Aorta (tissue), 5 donors: ENCODE measurements at regions not wholly inside any gene's neighbourhood (a gene's known extent, or its start where the extent isn't known, plus 50 kb on each side); places are given as distances from the start of the nearest gene placed in this dataset.
"Not testable (repeated sequence)": the region's sequence is repeated elsewhere in the genome, so short reads cannot be mapped to it uniquely, and the experiment has no call there.

ENCODE experiments used
- ATAC-seq: fragments of 200-7000 bp; cut with Tn5 transposase; one replicate; pipeline ENCODE4 v1.9.1; 2022; ENCODE audit warnings: moderate library complexity; ENCODE audit not compliant: low FRiP score
- DNase-seq, 2 donors: peaks; one replicate each; pipeline ENCODE4 v3.0.0-alpha.2; 2020
- H3K27ac ChIP-seq, 2 donors: one replicate each; pipeline ENCODE4 v1.5.1; 2013; ENCODE audit warnings: low read length in 2 of 2, mild to moderate bottlenecking in 2 of 2, moderate library complexity in 2 of 2, control low read depth in 1 of 2, inconsistent platforms in 1 of 2, low read depth in 1 of 2
- H3K27me3 ChIP-seq, 2 donors: one replicate each; pipeline ENCODE4 v1.6.1; 2013; ENCODE audit warnings: control low read depth in 1 of 2, low read length in 1 of 2, mild to moderate bottlenecking in 1 of 2, moderate library complexity in 1 of 2; ENCODE audit not compliant: insufficient read depth in 2 of 2, control insufficient read depth in 1 of 2
- H3K36me3 ChIP-seq, 2 donors: one replicate each; pipeline ENCODE4 v1.6.1; 2013; ENCODE audit warnings: control low read depth in 1 of 2, low read length in 1 of 2, mild to moderate bottlenecking in 1 of 2; ENCODE audit not compliant: insufficient read depth in 2 of 2, control insufficient read depth in 1 of 2
- H3K4me1 ChIP-seq, 2 donors: one replicate each; pipeline ENCODE4 v1.6.1; 2013; ENCODE audit warnings: low read length in 2 of 2, control low read depth in 1 of 2, mild to moderate bottlenecking in 1 of 2, moderate library complexity in 1 of 2; ENCODE audit not compliant: insufficient read depth in 2 of 2, control insufficient read depth in 1 of 2
- H3K4me3 ChIP-seq, 2 donors: one replicate each; pipeline ENCODE4 v1.5.1; 2013; ENCODE audit warnings: low read length in 2 of 2, control low read depth in 1 of 2, mild to moderate bottlenecking in 1 of 2
- H3K9me3 ChIP-seq: one replicate; pipeline ENCODE4 v1.6.1; 2013; ENCODE audit warnings: mild to moderate bottlenecking, low read length; ENCODE audit not compliant: control insufficient read depth
- WGBS, 2 donors: extraction: QIAGEN DNeasy Blood & Tissue Kit; methylation state at CpG; one replicate each; pipeline ENCODE4 v1.1.7; 2013; 5-methylcytosine and 5-hydroxymethylcytosine counted together
- intact Hi-C, 2 donors: fragments of 100-400 bp; cut with DNase I; formaldehyde crosslinking; loops; one replicate each; pipeline versions ENCODE4 v1.14.2 to v1.15.0; 2022
- donor health status: healthy with polysubstance abuse.
- donor health status: Bipolar disorder and iron deficiency.
- donor health status: DM: no; HTN: no; CAD: no.
- donor health status: DM: no; HTN: no; CAD: no.
- donor health status: DM: yes; HTN: yes; CAD: no.

DNA sequence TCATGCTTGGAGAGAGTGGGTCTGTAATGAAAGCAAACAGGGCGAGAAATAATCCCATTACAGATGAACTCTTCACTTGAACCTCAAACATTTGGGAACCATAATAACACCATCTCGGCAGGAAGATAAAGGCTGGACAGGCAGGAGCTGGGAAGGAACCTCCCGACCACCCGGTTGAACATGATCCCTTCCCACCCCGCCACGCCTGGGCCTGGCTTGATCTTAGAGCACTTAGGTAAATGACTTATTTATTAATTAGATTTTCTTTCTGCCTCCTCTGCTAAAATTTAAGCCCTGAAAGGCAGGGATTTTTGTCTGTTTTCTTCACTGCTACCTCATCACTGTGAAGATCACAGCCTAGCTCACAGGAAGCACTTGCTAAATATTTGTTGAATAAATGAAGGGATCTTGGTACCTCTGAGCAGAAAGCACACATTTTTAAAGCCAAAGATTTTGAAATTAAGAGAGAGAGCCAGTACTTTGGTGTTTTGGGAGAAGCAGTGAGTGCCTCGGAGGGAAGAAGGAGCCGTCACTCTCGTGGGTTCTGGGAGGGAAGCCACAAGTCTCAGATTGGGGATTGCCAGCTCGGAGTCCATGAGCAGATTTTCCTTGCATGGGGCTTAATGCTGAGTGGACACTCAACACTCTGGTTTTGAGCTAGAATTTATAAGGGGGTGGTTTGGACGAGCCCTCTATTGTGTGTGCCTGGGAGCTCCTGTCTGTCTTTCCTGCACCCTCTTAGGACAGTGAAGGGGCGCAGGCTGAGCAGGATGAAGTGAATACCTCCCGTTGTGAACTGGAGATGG, 133.3 kb downstream of the MACROH2A1 start:
- no peak overlapping the region for H3K27ac ChIP-seq
- H3K4me3 ChIP-seq: no peak overlapping the region
- no peaks in the 10 kb centered on the region for H3K27me3 ChIP-seq
- peak; percentile 20 for ATAC-seq
- H3K4me1 ChIP-seq: no peaks in the 10 kb centered on the region
- no peaks in the 10 kb centered on the region for H3K36me3 ChIP-seq
- intact Hi-C loops: no loop called here
- no peak for DNase-seq
- 70 to 81% methylated on average over 13 of the region's 13 CpGs for WGBS, 2 donors
- no peaks in the 10 kb centered on the region for H3K9me3 ChIP-seq

DNA sequence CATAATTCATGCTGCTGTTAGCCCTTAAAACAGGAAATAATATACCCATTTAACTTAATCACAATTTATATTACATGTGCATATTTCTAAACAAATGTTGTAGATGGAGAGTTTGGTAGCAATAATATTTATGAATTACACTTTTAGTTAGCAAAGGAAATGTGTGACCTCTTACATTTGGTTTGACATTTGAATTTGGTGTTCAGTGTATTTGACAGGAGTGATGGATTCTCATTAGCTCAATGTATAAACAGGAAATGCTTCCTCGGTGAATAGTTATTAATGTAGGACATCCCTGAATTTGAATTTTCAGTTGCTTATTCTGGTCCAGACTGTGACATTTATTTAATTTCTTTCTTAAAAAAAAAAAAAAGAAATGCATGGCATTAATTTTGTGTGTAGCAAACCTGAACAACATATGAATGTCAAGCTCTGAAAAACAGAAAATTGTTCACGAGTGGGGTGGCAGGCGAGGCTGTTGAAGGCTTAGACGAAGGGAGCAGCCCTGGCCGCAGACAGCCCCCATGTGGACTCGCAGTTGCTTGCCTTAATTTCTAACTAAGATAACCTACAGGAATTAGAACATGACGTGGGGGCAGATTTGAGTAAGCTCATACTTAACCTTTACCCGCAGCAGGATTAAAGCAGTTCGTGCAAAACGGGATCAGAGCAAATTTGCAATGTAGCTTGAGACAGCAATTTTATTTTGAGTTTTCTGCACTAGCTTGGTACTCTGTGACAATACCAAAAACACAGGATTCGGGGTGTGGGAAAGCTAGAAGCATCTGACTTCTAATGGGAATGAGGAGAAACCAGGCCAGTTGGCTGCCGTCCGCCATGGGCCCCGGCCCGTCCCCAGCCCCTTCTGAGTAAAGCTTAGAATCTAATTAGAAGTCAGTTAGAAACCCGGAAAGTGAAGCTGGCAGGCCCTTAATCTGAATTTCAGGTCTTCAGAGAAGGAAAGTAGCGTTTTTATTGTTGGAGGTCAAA, 134.3 kb downstream of the MACROH2A1 start:
- intact Hi-C loops: no loop called here
- Histone ChIP-seq H3K4me3 (no peak overlapping the region), H3K36me3 (no peaks in the 10 kb centered on the region), H3K27me3 (no peaks in the 10 kb centered on the region), H3K9me3 (no peaks in the 10 kb centered on the region), H3K4me1 (no peaks in the 10 kb centered on the region), H3K27ac (no peak overlapping the region)
- no peak for ATAC-seq
- DNase-seq: no peak
- WGBS, 2 donors: 88 to 93% methylated on average over 17 of the region's 17 CpGs

DNA sequence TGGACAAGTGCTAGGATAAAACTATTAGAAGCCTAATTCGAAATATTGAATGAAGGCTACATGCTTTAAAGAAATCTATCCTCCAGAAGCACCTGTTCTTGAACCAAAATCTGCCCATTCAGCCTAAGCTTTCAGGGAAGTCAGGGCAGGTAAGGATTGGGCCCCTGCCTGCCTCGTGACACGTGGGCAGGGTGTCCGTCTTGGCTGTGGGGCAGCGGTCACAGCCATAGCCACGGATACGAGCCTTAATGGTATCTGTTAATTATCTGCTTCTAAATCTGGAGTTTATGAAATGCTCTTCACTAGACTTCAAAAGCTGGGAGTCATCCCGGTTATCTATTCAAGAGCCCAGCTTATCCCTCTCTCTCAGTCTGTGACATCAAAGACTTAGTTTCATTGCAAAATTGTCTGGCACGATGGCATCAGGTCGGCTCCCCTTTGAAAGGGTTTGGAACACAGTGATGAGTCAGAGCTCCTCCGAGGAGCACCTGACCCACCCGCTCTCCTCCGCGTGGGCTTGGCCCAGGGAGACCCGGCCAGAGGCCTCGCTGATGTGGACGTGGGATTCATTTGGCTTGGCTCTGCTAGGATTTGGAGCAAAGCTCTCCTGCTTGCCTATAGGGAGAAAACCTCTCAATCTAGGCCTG, 135.9 kb downstream of the MACROH2A1 start:
- no peaks in the 10 kb centered on the region for H3K27me3 ChIP-seq
- H3K36me3 ChIP-seq: no peaks in the 10 kb centered on the region
- ATAC-seq (no peak), DNase-seq (no peak)
- WGBS, 2 donors: 96% methylated on average over 17 of the region's 17 CpGs
- no peaks in the 10 kb centered on the region for H3K9me3 ChIP-seq
- H3K4me1 ChIP-seq: no peaks in the 10 kb centered on the region
- no peak overlapping the region for H3K4me3 ChIP-seq
- no peak overlapping the region for H3K27ac ChIP-seq
- intact Hi-C loops: no loop called here

DNA sequence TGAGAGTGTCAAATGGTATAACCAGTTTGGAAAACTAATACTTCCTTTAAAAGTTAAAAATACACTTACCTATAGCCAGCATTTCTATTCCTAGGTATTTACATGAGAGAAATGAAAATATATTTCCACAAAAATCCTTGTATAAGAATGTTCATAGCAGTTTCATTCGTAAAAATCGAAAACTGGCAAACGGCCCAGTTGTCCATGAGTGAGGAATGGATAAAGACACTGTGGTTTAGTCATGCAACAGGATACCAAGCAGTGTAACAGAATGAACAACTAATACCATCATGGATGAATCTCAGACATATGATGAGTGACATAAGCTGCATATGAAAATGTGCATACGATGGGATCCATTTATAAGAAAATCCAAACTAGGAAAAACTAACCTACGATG, 136.7 kb downstream of the MACROH2A1 start:
- ATAC-seq (no peak), DNase-seq (no peak)
- intact Hi-C loops: no loop called here
- Histone ChIP-seq H3K27ac (no peak overlapping the region), H3K9me3 (no peaks in the 10 kb centered on the region), H3K27me3 (no peaks in the 10 kb centered on the region), H3K4me1 (no peaks in the 10 kb centered on the region), H3K36me3 (no peaks in the 10 kb centered on the region), H3K4me3 (no peak overlapping the region)
- WGBS, 2 donors: 86 to 89% methylated on average over 5 of the region's 5 CpGs

DNA sequence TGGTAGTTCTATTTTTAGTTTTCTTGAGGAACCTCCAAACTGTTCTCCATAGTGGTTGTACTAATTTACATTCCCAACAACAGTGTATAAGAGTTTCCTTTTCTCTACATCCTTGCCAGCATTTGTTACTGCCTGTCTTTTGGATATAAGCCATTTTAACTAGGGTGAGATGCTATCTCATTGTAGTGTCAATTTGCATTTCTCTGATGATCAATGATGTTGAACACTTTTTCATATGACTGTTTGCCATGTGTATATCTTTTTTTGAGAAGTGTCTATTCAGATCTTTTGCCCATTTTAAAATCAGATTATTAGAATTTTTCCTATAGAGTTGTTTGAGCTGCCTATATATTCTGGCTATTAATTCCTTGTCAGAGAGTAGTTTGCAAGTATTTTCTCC, 138.9 kb downstream of the MACROH2A1 start:
- intact Hi-C loops: not testable (repeated sequence)

DNA sequence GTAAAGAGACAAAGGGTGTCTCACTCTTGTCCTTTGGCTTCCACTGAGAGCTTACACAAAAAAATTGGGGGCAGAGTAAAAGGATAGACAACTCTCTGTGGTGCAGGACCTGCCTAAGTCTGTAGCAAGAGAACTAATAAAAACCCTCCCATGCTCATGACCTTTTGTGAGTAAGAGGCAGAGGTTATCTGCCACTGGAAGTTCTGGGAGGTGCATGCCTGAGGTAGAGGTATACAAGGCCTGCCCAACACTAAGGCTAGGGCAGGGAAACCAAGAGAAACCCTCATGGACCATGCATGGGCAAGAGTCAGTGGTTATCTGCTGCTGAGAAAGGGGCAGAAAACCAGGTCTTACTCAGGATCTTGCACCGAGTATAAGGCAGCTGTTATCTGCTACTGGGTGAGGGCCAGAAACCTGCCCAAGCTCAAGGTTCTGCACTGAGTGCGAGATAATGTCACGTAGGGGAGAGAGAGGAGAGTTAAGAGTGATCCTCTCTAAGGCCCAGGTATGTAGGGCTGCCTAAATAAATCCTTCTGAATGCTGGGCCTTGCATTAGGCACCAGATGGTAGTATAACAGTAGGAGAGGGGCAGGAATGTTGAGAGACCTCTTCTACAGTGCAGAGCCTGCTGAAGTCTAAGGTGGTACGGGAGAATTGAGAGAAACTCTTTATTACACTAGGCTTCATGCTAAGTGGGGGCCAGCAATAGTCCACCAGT, 143.4 kb downstream of the MACROH2A1 start:
- WGBS, 2 donors: 92 to 94% methylated on average over 4 of the region's 4 CpGs
- H3K4me1 ChIP-seq: no peaks in the 10 kb centered on the region
- intact Hi-C loops: no loop called here
- no peak overlapping the region for H3K4me3 ChIP-seq
- no peaks in the 10 kb centered on the region for H3K9me3 ChIP-seq
- no peaks in the 10 kb centered on the region for H3K36me3 ChIP-seq
- DNase-seq: no peak
- H3K27ac ChIP-seq: no peak overlapping the region
- no peak for ATAC-seq
- H3K27me3 ChIP-seq: no peaks in the 10 kb centered on the region

More for the DNA sequence above, 138.9 kb downstream of the MACROH2A1 start:
- not testable (repeated sequence) for H3K36me3 ChIP-seq, H3K4me3 ChIP-seq, H3K27ac ChIP-seq, H3K4me1 ChIP-seq, ATAC-seq, H3K9me3 ChIP-seq, H3K27me3 ChIP-seq, DNase-seq

DNA sequence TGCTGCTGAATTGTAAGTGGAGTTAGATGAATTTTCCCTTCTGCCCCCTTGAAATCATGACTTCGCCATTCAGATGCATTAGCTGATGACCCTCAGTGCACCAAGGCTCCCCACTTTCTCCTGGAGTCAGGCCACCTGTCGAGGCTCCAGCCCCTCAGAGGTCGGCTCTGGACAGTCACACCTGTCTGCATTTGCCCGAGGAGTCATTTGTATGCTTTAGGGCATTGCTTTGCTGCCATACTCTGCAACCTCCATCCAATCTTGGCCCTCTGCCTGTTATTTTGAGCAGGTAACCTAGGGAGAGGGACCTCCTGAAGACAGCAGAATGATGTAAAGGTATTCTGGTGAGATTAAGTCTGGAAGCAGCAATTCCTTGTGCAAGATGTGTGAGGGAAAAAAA, 144.8 kb downstream of the MACROH2A1 start:
- intact Hi-C loops: no loop called here
- no peak for DNase-seq

DNA sequence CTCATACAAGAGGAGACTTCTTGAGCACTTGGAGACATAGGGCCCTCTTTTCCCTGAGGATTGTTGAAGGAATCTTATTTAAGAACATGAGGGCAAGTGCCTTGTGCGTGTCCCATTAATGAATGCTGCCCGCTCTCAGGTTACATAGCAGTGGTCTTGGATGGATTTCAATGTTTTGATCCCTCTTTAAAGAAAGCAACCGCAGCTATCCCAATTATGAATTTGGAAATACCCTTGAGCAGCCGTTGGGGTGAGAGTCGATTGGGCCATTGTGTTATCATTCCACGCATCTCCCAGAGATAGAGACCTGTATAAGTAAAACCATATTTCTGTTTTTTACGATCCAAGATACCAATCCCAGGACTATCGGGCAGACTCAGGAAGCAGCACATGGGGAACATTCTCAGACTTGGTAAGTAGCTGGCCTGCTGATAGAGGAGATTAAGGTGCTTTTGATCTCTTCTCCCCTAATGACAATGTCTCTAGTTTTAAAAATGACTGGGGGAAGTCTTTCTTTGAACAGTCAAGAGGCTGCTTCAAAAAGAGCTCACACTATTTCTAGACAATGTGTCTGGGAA, 145.3 kb downstream of the MACROH2A1 start:
- ATAC-seq: no peak
- Histone ChIP-seq H3K27me3 (no peaks in the 10 kb centered on the region), H3K4me3 (no peak overlapping the region), H3K36me3 (no peaks in the 10 kb centered on the region), H3K9me3 (no peaks in the 10 kb centered on the region), H3K4me1 (no peaks in the 10 kb centered on the region), H3K27ac (no peak overlapping the region)
- 94 to 97% methylated on average over 8 of the region's 8 CpGs for WGBS, 2 donors
- no peak for DNase-seq
- intact Hi-C loops: no loop called here

More for the DNA sequence above, 144.8 kb downstream of the MACROH2A1 start:
- no peaks in the 10 kb centered on the region for H3K4me1 ChIP-seq
- no peak for ATAC-seq
- H3K27me3 ChIP-seq: no peaks in the 10 kb centered on the region
- no peaks in the 10 kb centered on the region for H3K9me3 ChIP-seq
- no peak overlapping the region for H3K27ac ChIP-seq
- no peaks in the 10 kb centered on the region for H3K36me3 ChIP-seq
- H3K4me3 ChIP-seq: no peak overlapping the region
- 83 to 95% methylated on average over 4 of the region's 4 CpGs for whole genome bisulfite sequencing, 2 donors
